Pons (tissue), 1 donor: ENCODE measurements at regions not wholly inside any gene's neighbourhood (a gene's known extent, or its start where the extent isn't known, plus 50 kb on each side); places are given as distances from the start of the nearest gene placed in this dataset.
A peak's percentile ranks its signal among the peaks of the same experiment; 100 is the strongest.
"Not testable (repeated sequence)": the region's sequence is repeated elsewhere in the genome, so short reads cannot be mapped to it uniquely, and the experiment has no call there.

Experiments used
- DNase-seq: peaks from one replicate; pipeline ENCODE4 v3.0.0-alpha.2; 2016; ENCODE audit warnings: low spot score

- no peak for DNase-seq
Observed at GRCh38 chr16:7962091-7962879, 628.0 kb downstream of the TMEM114 start.

DNA sequence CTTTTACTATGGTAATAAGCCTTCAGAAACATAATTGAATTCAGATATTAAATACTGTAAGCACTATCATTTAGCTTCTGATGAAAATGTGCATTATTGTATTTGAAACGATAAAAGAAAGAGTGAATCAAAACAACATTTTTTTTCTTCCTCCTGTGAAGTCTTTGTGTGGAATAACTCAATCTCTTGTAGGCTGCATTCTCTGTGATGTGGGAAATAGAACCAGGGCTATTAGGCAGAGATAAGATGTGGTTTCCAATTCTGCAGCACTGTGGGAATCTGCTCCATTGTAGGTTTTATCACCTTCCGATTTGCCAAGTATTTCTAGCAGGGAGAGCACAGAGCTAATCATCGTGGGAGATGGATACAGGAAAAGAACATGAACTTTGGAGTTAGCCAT lies 624.5 kb downstream of the RBFOX1 start:
- no peak for DNase-seq

DNA sequence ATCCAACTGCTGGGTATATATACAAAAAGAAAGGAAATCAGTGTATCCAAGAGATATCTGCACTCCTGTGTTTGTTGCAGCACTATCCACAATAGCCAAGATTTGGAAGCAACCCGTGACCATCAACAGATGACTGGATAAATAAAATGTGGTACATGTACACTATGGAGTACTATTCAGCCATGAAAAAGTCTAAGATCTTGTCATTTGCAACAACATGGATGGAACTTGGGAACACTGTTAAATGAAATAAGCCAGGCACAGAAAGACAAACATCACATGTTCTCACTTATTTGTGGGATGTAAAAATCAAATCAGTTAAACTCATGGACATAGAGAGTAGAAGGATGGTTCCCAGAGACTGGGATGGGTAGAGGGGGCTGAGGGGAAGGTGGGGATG lies 620.7 kb downstream of the RBFOX1 start:
- DNase-seq: no peak

GRCh38 chr16:7946142-7946541 lies 613.5 kb downstream of the RBFOX1 start:
- no peak for DNase-seq

DNA sequence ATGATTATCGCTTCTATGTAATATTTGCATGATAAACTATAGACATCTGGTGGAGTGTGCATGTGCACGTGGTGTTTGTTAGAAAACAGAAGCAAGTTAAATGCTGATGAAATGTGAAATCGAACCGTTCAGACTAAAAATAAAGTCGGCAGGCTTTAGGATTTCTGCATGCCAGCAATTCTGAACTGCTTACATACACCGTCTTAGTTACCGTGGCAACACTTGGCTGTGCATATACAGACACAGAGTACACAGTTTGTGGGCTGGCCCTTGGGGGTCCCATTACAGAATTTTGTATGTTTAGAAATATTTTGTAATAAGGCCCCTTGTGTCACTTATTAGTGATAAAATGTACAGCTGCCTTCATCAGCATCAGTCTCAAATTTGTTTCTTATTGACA lies 605.5 kb downstream of the RBFOX1 start:
- no peak for DNase-seq

DNA sequence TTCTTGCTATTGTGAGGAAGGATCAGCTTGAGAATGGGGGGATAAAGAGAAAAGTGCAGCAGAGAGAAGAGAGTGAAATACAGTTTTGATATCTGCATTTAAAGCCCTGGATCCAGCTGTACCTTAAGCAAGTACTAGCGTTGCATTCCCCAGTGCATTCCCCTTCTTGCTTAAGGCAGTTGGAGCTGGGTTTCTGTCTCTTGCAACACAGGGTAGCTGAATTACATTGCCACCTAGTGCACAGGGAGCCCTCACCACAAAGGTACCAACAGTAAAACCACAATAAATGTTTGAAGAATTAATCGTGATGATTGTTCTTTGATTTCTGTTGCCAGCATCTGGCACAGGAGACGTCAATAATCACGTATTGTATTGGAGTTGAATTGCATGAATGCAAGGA lies 588.7 kb downstream of the RBFOX1 start:
- peak; percentile 2 for DNase-seq

DNA sequence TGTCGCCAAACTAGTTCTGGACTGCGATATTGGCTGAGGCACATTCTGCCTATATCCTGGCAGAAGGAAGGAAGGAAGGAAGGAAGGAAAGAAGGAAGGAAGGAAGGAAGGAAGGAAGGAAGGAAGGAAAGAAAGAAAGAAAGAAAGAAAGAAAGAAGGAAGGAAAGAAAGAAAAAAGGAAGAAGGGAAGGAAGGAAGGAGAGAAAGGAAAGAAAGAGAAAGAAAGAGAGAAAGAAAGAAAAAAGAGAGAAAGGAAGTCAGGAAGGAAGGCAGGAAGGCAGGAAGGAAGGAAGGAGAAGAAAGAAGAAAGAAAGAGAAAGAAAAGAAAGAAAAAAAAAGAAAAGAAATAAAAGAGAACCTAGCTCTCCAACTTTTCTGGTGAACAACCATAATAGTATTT lies 587.1 kb downstream of the RBFOX1 start:
- no peak for DNase-seq

GRCh38 chr16:7914748-7915147 lies 582.1 kb downstream of the RBFOX1 start:
- no peak for DNase-seq

DNA sequence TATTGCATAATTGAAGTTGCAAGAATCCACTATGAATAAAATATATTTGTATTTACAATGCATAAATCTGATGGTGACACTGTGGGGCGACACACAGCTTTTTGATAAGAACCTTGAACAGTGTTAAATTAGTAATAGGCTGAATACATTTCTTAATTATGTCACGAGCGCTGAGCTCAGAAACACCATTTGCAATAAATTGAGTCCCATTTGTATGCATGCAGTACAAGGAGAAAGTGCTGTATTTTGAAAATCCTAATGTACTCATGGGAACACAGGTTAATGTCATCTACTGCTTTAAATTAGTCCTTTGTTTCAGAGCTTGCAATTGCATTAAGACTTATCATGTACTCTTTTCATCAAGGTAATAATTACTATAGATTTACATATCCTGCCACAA lies 579.5 kb downstream of the RBFOX1 start:
- DNase-seq: no peak

DNA sequence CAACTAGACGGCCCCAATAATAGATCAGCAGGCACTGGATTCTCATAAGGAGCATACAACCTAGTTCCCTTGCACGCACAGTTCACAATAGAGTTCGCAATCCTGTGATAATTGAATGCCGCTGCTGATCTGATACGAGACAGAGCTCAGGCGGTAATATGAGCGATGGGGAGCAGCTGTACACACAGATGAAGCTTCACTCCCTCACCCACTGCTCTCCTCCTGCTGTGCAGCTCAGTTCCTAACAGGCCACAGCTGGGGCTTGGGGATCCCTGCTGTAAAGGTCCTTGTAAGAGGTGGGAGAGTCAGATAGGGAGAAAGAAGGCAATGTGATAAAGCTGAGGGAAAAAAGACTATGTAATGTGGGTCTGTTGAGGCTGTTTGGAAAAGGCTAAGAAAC lies 577.5 kb downstream of the RBFOX1 start:
- no peak for DNase-seq

- DNase-seq: peak; percentile 42
Observed at GRCh38 chr16:7888411-7888810, 555.8 kb downstream of the RBFOX1 start.

DNA sequence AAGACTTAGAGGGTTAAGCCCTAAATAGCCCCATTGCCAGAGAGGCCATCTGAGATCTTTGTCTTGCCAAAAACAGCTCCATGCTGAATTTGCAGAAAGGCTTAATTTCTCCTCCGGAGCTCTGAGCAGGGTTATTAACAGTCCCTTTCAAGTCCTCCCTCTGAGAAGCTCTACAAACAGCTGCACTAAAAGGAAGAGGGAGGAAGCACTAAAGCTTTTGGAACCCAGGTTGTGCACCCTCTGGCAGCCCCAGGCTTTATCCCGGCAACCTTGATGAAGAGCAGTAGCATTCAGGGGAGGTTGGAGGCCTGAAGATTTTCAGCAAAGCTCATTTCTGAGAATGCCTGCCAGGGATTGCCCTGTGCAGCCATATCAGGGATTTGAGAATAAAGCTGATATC lies 554.7 kb downstream of the RBFOX1 start:
- peak; percentile 6 for DNase-seq

DNA sequence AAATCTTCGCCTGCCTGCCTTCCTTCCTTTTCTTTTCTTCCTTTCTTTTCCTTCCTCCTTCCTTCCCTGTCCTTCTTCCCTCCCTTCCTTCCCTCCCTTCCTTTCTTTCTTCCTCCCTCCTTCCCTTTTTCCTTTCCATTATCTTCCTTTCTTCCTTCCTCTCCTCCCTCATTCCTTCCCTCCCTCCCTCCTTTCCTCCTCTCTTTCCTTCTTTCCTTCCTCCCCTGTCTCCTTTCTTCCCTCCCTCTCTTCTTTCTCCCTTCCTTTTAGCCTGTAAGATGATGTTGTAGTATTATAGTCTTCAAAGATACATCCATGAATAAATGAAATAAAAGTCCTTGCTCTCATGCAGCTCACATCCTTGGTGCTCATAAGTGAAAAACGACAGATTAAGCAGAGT lies 539.3 kb downstream of the RBFOX1 start:
- DNase-seq: no peak

DNA sequence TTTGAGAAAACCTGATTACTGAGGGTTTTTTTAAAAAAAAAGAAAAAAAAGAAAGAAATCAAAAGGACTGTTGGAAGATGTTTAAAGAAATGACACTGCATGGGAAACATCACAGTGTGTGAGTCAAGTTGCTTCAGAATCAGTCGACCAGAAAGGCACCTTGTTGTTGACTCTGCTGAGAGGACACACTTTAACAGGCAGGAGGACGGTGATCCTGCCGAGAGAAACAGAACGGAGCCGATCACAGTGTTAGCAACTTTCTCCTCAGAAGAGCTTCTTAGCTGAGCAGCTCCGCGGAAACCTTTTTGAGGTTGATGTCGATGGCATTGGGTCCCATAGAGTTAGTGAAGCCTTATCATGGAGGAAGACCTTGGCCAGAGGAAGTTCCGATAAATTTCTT lies 538.7 kb downstream of the RBFOX1 start:
- no peak for DNase-seq

- DNase-seq: no peak
Observed at GRCh38 chr16:7867831-7868230, 535.2 kb downstream of the RBFOX1 start.

- DNase-seq: no peak
Observed at GRCh38 chr16:7866144-7866543, 533.5 kb downstream of the RBFOX1 start.

DNA sequence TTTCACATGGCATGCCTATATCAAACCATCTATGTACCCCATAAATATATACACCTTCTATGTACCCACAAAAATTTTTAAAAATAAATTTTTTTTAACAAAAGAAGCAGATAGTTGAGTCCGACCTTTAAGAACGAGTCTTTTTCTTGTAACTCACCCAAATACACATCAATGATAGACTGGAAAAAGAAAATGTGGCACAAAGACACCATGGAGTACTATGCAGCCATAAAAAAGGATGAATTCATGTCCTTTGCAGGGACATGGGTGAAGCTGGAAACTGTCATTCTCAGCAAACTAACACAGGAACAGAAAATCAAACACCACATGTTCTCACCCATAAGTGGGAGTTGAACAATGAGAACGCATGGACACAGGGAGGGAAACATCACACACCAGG lies 532.7 kb downstream of the RBFOX1 start:
- DNase-seq: not testable (repeated sequence)

DNA sequence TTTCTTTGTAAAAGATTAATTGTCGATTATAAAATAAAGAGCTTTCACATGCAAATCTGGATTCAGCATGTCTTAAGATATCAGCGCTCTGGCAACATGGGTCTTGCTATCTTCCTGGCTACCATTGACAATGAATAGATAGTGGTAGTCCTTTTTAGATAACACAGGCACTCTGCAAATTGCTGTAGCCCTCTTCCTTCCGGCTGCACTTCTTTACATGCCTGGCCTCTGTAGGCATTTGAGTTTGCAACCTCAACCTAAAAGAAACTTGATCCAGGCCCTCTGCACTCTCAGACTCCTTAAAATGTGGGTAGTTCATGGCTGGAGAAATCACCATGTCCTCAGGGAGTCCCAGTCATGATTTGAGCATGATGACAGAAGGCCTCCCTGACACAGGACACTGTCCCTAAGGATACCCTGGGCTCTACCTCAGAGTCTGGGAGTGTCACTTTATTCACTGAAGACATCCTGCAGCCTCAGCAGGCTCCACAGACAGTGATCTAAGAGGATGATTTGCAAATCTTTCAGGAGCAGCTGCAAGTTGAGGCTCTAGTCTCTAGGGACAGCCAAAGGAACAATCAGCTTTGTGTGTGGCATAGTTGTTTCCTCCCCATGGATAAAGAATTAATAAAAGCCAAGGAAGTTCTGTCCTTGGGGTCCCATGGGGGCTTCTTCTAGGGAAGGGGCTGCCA lies 529.4 kb downstream of the RBFOX1 start:
- no peak for DNase-seq

DNA sequence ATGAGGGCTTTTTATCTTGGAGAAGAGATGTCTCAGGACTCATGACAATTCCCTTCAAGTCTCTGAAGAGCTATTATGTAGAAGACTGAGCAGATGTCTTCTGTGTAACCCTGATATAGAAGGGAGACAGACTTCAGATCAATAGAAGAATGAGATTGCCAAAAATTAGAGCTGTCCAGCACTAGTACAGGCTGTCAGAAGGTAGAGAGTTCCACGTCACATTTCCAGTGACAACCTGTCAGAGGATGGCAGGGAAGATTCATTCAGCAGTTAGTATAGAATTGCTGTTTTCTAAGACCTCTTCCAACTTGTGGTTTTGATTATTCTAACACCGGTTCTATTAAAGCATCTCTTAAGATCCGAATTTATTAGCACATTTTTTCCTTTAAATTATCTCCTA lies 520.6 kb downstream of the RBFOX1 start:
- DNase-seq: no peak

DNA sequence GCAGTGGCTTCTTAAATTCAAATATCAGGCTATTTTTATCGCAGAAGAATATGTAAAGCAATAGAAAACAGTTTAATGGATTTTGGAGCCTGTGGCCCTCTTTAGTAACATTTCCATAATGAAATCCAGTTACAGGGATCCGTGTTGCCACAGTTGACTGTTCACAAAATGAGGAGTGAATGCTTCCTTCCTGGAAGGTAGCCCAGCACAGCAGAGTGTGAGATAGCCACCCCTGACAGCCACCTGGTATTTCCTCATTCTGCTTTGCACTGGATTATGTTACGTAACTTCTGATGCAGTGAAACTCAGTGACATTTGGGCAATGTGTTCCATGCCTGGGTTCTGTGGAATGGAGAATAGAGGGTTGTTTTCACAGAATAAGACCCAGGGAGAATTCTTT lies 517.2 kb downstream of the RBFOX1 start:
- peak; percentile 2 for DNase-seq

GRCh38 chr16:7843261-7843660 lies 510.6 kb downstream of the RBFOX1 start:
- no peak for DNase-seq

GRCh38 chr16:7839568-7839967 lies 506.9 kb downstream of the RBFOX1 start:
- no peak for DNase-seq

DNA sequence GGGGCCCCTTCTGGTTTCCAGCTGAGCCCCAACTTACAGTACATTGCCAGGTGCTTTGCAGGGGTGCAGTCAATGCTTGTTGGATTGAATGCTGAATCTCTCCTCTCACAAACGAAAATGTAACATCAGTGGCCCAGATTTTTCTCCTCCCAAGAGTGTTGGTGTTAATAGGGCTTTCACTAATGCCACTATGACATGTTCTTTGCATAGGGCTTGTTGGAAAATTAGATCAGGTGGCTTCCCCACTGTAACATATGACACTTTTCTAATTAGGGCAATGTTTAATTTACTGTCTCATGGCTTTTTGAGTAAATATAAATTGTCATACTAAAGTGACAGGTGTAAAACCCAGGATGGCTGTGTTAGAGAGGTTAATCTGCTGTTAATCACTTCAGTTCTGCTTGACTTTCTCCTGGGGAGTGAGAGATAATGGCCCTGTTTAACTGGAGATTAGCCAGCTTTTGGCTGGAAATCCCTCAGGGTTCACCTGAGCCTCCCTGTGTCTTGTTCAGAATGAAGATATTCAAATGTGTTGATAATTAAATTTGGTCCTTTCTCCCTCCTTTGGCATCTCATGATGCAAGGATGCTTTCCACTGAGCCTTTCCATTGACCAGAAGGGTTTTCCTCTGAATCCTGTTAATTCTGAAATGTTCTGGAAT lies 502.3 kb downstream of the RBFOX1 start:
- DNase-seq: no peak
